Adipocyte (in vitro differentiated cells): ENCODE measurements at regions not wholly inside any gene's neighbourhood (a gene's known extent, or its start where the extent isn't known, plus 50 kb on each side); places are given as distances from the start of the nearest gene placed in this dataset.

Experiments
- DNase-seq: peaks from one replicate; pipeline ENCODE4 v3.0.0-alpha.2; 2015; ENCODE audit warnings: low read depth
- H3K27me3 ChIP-seq: replicated peaks from 2 replicates; pipeline ENCODE4 v1.7.0; 2013; ENCODE audit warnings: mild to moderate bottlenecking, low read length, moderate library complexity; ENCODE audit not compliant: control insufficient read depth, insufficient read depth
- H3K36me3 ChIP-seq: 2 replicates; pipeline ENCODE4 v1.7.0; 2013; ENCODE audit warnings: low read length, mild to moderate bottlenecking, moderate library complexity; ENCODE audit not compliant: control insufficient read depth, insufficient read depth, severe bottlenecking
- H3K4me1 ChIP-seq: 2 replicates; pipeline ENCODE4 v1.7.0; 2013; ENCODE audit warnings: mild to moderate bottlenecking, low read length, moderate library complexity; ENCODE audit not compliant: control insufficient read depth, insufficient read depth
- H3K4me3 ChIP-seq: 2 replicates; pipeline ENCODE4 v1.7.0; 2013; ENCODE audit warnings: mild to moderate bottlenecking, low read length, moderate library complexity
- H3K9ac ChIP-seq: 2 replicates; pipeline ENCODE4 v1.7.0; 2013; ENCODE audit warnings: mild to moderate bottlenecking, low read length, moderate library complexity
- H3K9me3 ChIP-seq: 2 replicates; pipeline ENCODE4 v1.7.0; 2013; ENCODE audit warnings: mild to moderate bottlenecking, low read length, moderate library complexity; ENCODE audit not compliant: control insufficient read depth

- Histone ChIP-seq H3K27me3 (no peaks in the 10 kb centered on the region), H3K9me3 (no peaks in the 10 kb centered on the region), H3K36me3 (no peaks in the 10 kb centered on the region), H3K9ac (no peak overlapping the region), H3K4me3 (no peak overlapping the region), H3K4me1 (peaks cover 14% of the 10 kb centered on the region)
- DNase-seq = no peak
These were observed 135.5 kb downstream of the CEMIP2 start for GRCh38 chr9:71632776-71633175.

DNA sequence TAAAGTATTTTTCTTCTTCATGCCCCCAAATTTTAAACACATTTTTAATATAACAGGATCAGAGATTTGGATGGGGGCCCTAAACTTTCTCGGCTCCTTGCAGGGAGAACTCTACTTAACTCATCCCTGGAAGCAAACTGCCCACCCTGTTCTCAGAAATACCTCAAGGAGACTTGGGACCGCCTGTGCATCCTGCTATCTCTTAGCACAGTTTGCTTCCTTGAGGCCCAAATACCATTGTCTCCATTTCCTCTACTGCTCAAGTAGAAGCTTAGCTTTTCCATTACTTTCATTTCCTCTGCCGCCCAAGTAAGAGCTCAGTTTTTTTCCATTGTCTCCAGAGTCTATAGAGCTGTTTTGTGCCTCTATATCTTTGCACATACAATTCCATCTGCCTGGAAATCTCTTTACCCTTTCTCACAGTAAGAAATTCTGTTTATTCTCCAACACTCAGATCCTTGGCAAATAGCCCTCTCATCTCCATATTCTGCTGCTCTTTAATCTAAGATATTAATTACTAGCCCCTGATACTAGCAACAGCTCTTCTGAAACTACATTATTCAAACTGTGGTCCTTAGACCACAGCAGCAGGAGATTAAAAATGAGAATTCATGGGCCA lies 137.8 kb downstream of the CEMIP2 start:
- DNase-seq = no peak
- H3K4me1 ChIP-seq = peaks cover 14% of the 10 kb centered on the region
- no peak overlapping the region for H3K4me3 ChIP-seq
- no peaks in the 10 kb centered on the region for H3K27me3 ChIP-seq
- no peaks in the 10 kb centered on the region for H3K36me3 ChIP-seq
- no peak overlapping the region for H3K9ac ChIP-seq
- no peaks in the 10 kb centered on the region for H3K9me3 ChIP-seq

GRCh38 chr9:71629578-71630215 lies 138.6 kb downstream of the CEMIP2 start:
- Histone ChIP-seq H3K9me3 (no peaks in the 10 kb centered on the region), H3K36me3 (no peaks in the 10 kb centered on the region), H3K4me1 (peaks cover 14% of the 10 kb centered on the region), H3K4me3 (no peak overlapping the region), H3K27me3 (no peaks in the 10 kb centered on the region), H3K9ac (no peak overlapping the region)
- DNase-seq = no peak

GRCh38 chr9:71628247-71628646 lies 140.1 kb downstream of the CEMIP2 start:
- Histone ChIP-seq H3K4me3 (no peak overlapping the region), H3K27me3 (no peaks in the 10 kb centered on the region), H3K9ac (no peak overlapping the region), H3K4me1 (peaks cover 14% of the 10 kb centered on the region), H3K36me3 (no peaks in the 10 kb centered on the region), H3K9me3 (no peaks in the 10 kb centered on the region)
- DNase-seq = peak; percentile 5

- Histone ChIP-seq H3K4me3 (no peak overlapping the region), H3K27me3 (no peaks in the 10 kb centered on the region), H3K9ac (no peak overlapping the region), H3K36me3 (no peaks in the 10 kb centered on the region), H3K9me3 (no peaks in the 10 kb centered on the region), H3K4me1 (peaks cover 14% of the 10 kb centered on the region)
- DNase-seq = no peak
These were observed 140.8 kb downstream of the CEMIP2 start for GRCh38 chr9:71627537-71627936.

DNA sequence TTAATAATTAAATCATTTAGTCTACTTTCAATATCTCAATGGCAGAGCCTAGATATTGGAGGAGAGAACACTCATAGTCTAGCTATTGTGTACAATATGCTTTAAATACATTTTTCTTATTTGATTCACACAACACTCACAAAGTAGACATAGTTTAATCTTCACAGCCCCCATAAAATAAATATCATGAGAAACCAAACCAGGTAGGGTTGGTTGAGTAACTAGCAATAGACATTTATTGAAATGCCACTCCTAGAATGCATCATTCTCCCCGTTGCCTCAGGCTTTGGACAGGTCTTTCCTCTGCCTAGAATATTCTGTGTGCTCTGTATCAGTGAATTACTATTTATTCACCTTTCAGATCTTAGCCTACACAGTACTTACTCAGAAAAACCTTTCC lies 141.9 kb downstream of the CEMIP2 start:
- no peak overlapping the region for H3K4me3 ChIP-seq
- peaks cover 14% of the 10 kb centered on the region for H3K4me1 ChIP-seq

DNA sequence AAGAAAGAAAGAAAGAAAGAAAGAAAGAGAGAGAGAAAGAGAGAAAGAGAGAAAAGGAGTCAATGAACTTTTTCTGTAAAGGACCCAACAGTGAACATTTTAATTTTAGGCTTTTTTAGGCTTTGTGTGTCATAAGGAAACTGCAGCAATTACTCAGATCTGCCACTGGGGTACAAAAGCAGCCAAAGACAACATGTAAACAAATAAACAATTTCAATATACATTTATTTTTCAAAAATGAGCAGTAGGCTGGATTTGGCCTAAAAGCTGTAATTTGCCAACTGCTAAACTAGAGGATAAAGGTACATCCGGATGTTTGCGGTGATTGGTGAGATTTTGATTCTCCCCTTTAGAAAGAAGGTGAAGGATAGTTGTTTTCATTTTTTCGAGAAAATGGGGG lies 143.6 kb downstream of the CEMIP2 start:
- DNase-seq = no peak
- Histone ChIP-seq H3K9me3 (no peaks in the 10 kb centered on the region), H3K36me3 (no peaks in the 10 kb centered on the region), H3K4me3 (no peak overlapping the region), H3K4me1 (peaks cover 8% of the 10 kb centered on the region), H3K27me3 (no peaks in the 10 kb centered on the region), H3K9ac (no peak overlapping the region)

More for the DNA sequence above, 141.9 kb downstream of the CEMIP2 start:
- no peak for DNase-seq
- Histone ChIP-seq H3K9me3 (no peaks in the 10 kb centered on the region), H3K9ac (no peak overlapping the region), H3K36me3 (no peaks in the 10 kb centered on the region), H3K27me3 (no peaks in the 10 kb centered on the region)

GRCh38 chr9:71620746-71621145 lies 147.6 kb downstream of the CEMIP2 start:
- H3K9ac ChIP-seq = no peak overlapping the region
- H3K9me3 ChIP-seq = peaks cover 10% of the 10 kb centered on the region
- no peaks in the 10 kb centered on the region for H3K27me3 ChIP-seq
- DNase-seq = no peak
- H3K36me3 ChIP-seq = no peaks in the 10 kb centered on the region
- H3K4me3 ChIP-seq = no peak overlapping the region
- H3K4me1 ChIP-seq = peaks cover 8% of the 10 kb centered on the region

DNA sequence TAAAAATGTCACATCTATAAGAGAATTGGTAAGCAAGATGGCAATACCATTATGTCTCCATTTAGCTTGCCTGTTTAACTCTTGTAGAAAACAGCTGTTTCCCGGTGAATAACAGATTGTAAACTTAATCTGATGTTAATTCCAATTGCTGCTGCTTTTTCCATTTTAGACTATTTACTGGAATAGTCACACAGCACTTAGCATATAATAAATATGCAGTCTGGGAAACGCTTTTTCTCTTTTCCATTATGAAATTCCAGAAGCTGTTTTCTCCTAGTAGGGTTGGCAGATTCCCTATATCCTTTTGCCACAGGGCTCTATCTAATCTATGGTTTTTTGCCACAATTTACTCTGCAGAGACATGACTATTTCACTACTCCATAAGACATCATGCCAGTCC lies 148.0 kb downstream of the CEMIP2 start:
- Histone ChIP-seq H3K4me3 (no peak overlapping the region), H3K9ac (no peak overlapping the region)

GRCh38 chr9:71619926-71620325 lies 148.4 kb downstream of the CEMIP2 start:
- Histone ChIP-seq H3K9me3 (peaks cover 10% of the 10 kb centered on the region), H3K4me1 (peaks cover 8% of the 10 kb centered on the region), H3K4me3 (no peak overlapping the region), H3K36me3 (no peaks in the 10 kb centered on the region), H3K27me3 (no peaks in the 10 kb centered on the region), H3K9ac (no peak overlapping the region)
- no peak for DNase-seq

More for the DNA sequence above, 148.0 kb downstream of the CEMIP2 start:
- H3K9me3 ChIP-seq = peaks cover 10% of the 10 kb centered on the region
- H3K27me3 ChIP-seq = no peaks in the 10 kb centered on the region
- no peak for DNase-seq
- no peaks in the 10 kb centered on the region for H3K36me3 ChIP-seq
- H3K4me1 ChIP-seq = peaks cover 8% of the 10 kb centered on the region

DNA sequence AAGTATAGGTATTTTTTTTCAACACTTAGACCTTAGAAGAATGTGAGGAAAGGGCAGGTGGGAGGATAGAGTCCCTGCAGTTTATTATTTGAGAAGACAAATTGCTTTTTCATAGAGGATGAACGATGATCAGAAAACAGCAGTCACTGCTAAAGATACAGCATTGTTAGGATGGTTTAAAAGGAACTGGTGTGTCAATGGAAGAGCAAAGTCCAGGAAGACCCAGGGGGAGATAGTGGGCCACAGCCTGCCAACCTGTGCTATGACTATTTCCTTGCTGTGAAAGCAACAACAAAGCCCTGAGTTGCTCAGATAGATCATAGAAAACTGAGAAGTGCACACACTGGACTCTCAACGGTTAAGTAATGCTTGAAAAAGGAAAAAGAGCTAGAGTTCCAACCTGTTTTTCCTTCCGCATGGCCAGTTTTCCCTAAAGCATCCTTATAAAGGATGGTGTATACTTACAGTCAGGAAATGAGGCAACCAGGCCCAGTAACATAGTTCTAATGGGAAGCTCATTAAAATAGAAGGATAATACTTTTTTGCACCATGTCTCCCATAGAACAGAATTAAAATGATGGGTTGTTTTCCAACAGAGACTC lies 153.8 kb downstream of the CEMIP2 start:
- DNase-seq = no peak
- peaks cover 16% of the 10 kb centered on the region for H3K9me3 ChIP-seq
- no peaks in the 10 kb centered on the region for H3K4me1 ChIP-seq
- H3K36me3 ChIP-seq = no peaks in the 10 kb centered on the region
- no peaks in the 10 kb centered on the region for H3K27me3 ChIP-seq
- no peak overlapping the region for H3K4me3 ChIP-seq
- H3K9ac ChIP-seq = no peak overlapping the region
